Pancreas (tissue), 10 donors: ENCODE measurements at regions not wholly inside any gene's neighbourhood (a gene's known extent, or its start where the extent isn't known, plus 50 kb on each side); places are given as distances from the start of the nearest gene placed in this dataset.

Experiments used
- ATAC-seq, 4 donors: fragments of 200-7000 bp; cut with Tn5 transposase; one replicate each; pipeline versions ENCODE4 v1.8.0 to v1.9.1; 2020; ENCODE audit warnings: mild to moderate bottlenecking in 4 of 4, moderate library complexity in 4 of 4
- DNase-seq, 6 donors: peaks; one replicate each; pipeline ENCODE4 v3.0.0-alpha.2; 2020
- FAIRE-seq: peaks from 2 replicates; lab custom pipeline; 2012; peaks lifted over from hg19 to GRCh38; lab: Jason Lieb, UNC
- H3K27ac ChIP-seq, 4 donors: fragments of 200-600 bp; sonication (generic); 1 replicate in 3 of 4; 2 replicates in 1 of 4; pipeline versions ENCODE4 v1.5.0 to v1.8.0; 2020
- H3K27me3 ChIP-seq, 4 donors: fragments of 200-600 bp; one replicate each; pipeline ENCODE4 v1.8.0; 2021
- H3K36me3 ChIP-seq, 3 donors: fragments of 200-600 bp; sonication (generic) in 1 of 3; one replicate each; pipeline versions ENCODE4 v1.5.0 to v1.8.0; 2020 to 2021
- H3K4me1 ChIP-seq, 3 donors: fragments of 200-600 bp; one replicate each; pipeline ENCODE4 v1.8.0; 2021
- H3K4me3 ChIP-seq, 4 donors: fragments of 200-600 bp; sonication (generic) in 2 of 4; one replicate each; pipeline versions ENCODE4 v1.5.0 to v1.8.0; 2020 to 2021
- H3K9me3 ChIP-seq, 4 donors: fragments of 200-600 bp; one replicate each; pipeline ENCODE4 v1.8.0; 2021
- WGBS, 2 donors: extraction: QIAGEN DNeasy Blood & Tissue Kit; methylation state at CpG; one replicate each; pipeline ENCODE4 v1.1.7; 2013; 5-methylcytosine and 5-hydroxymethylcytosine counted together
- intact Hi-C, 3 donors: fragments of 100-400 bp; cut with DNase I; formaldehyde crosslinking; loops; one replicate each; pipeline versions ENCODE4 v1.11.1 to v1.14.2; 2022
- TF ChIP-seq, protein P1 (sequence below), 4 donors: fragments of 200-600 bp; sonication (generic) in 3 of 4; IDR thresholded peaks; one replicate each; pipeline versions ENCODE4 v1.5.0 to v1.8.0; 2021; ENCODE audit warnings: antibody characterized with exemption in 4 of 4
- donor health status: healthy with polysubstance abuse.
- donor health status: DM: no; HTN: no; CAD: no; lungs with moderate emphysema.
- donor health status: DM: no; HTN: no; CAD: no.
- donor health status: control.
- donor health status: control.
- donor health status: Bipolar disorder and iron deficiency.
- donor health status: DM: yes; HTN: yes; CAD: no.
- donor health status: DM: no; HTN: no; CAD: no.
- donor health status: DM: no; HTN: no; CAD: no.
- donor health status: DM: yes; HTN: yes; CAD: no.

- Histone ChIP-seq H3K4me3 (no peak overlapping the region), H3K27me3 (no peaks in the 10 kb centered on the region), H3K4me1 (no peaks in the 10 kb centered on the region), H3K9me3 (no peaks in the 10 kb centered on the region), H3K36me3 (no peaks in the 10 kb centered on the region), H3K27ac (no peak overlapping the region)
- ATAC-seq (peak in 3 of 4 donors; percentile 31 to 62 (median 47)), FAIRE-seq (no peak), DNase-seq (peak in 2 of 6 donors; percentile 57 to 58)
- WGBS, 2 donors: 71 to 79% methylated on average over 26 to 27 of the region's 27 CpGs
- TF ChIP-seq, protein P1, sequence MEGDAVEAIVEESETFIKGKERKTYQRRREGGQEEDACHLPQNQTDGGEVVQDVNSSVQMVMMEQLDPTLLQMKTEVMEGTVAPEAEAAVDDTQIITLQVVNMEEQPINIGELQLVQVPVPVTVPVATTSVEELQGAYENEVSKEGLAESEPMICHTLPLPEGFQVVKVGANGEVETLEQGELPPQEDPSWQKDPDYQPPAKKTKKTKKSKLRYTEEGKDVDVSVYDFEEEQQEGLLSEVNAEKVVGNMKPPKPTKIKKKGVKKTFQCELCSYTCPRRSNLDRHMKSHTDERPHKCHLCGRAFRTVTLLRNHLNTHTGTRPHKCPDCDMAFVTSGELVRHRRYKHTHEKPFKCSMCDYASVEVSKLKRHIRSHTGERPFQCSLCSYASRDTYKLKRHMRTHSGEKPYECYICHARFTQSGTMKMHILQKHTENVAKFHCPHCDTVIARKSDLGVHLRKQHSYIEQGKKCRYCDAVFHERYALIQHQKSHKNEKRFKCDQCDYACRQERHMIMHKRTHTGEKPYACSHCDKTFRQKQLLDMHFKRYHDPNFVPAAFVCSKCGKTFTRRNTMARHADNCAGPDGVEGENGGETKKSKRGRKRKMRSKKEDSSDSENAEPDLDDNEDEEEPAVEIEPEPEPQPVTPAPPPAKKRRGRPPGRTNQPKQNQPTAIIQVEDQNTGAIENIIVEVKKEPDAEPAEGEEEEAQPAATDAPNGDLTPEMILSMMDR (IDR thresholded peaks at IDR 0.05): no peak
- intact Hi-C loops: no loop called here
Observed at GRCh38 chr14:101226603-101227425, 323.3 kb upstream of the RTL1 start.

GRCh38 chr14:101227611-101228594, 324.4 kb upstream of the RTL1 start:
- intact Hi-C loops: no loop called here
- 85 to 86% methylated on average over 40 to 41 of the region's 41 CpGs for WGBS, 2 donors

GRCh38 chr14:101228949-101229541, 325.5 kb upstream of the RTL1 start:
- Histone ChIP-seq H3K9me3 (no peaks in the 10 kb centered on the region), H3K36me3 (no peaks in the 10 kb centered on the region), H3K27ac (no peak overlapping the region), H3K27me3 (no peaks in the 10 kb centered on the region), H3K4me1 (no peaks in the 10 kb centered on the region), H3K4me3 (no peak overlapping the region)
- DNase-seq: peak in 1 of 6 donors; percentile 44
- 84 to 95% methylated on average over 17 of the region's 17 CpGs for WGBS, 2 donors
- no peak for FAIRE-seq
- no peak for ATAC-seq
- TF ChIP-seq, protein P1 (IDR thresholded peaks at IDR 0.05): no peak
- intact Hi-C loops: no loop called here

More at GRCh38 chr14:101227611-101228594, 324.4 kb upstream of the RTL1 start:
- no peaks in the 10 kb centered on the region for H3K4me1 ChIP-seq
- H3K36me3 ChIP-seq: no peaks in the 10 kb centered on the region
- TF ChIP-seq, protein P1 (IDR thresholded peaks at IDR 0.05): no peak
- H3K9me3 ChIP-seq: no peaks in the 10 kb centered on the region
- FAIRE-seq (no peak), ATAC-seq (no peak), DNase-seq (peak in 1 of 6 donors; percentile 53)
- H3K4me3 ChIP-seq: no peak overlapping the region
- no peak overlapping the region for H3K27ac ChIP-seq
- no peaks in the 10 kb centered on the region for H3K27me3 ChIP-seq

DNA sequence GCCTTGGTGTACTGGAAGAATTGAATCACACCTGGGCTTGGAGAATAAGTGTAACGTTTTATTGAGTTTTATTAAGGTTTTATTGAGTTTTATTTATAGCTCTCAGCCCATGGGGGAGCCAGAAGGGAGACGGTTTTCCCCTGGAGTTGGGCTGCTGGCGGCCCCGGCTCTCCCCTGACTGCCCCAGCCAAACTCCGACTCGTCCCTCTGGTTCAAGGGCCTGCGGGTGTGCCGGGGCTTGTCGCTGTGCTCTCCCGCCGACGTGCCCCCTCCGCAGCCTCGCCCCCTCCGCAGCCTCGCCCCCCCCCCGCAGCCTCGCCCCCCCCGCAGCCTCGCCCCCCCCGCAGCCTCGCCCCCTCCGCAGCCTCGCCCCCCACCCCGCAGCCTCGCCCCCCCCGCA, 326.1 kb upstream of the RTL1 start:
- Histone ChIP-seq H3K36me3 (no peaks in the 10 kb centered on the region), H3K4me3 (no peak overlapping the region), H3K27ac (no peak overlapping the region), H3K4me1 (no peaks in the 10 kb centered on the region), H3K27me3 (no peaks in the 10 kb centered on the region), H3K9me3 (no peaks in the 10 kb centered on the region)
- WGBS, 2 donors: 67 to 75% methylated on average over 13 to 19 of the region's 27 CpGs
- DNase-seq (no peak), ATAC-seq (no peak), FAIRE-seq (no peak)
- TF ChIP-seq, protein P1 (IDR thresholded peaks at IDR 0.05): no peak
- intact Hi-C loops: loop anchor here in 1 of 3 donors (5.0 kb wide), 1 partner anchor 377 kb away; no protein-coding TSS in a partner anchor
